GM18508 (cell line): ENCODE measurements at regions not wholly inside any gene's neighbourhood (a gene's known extent, or its start where the extent isn't known, plus 50 kb on each side); places are given as distances from the start of the nearest gene placed in this dataset.
"Not testable (repeated sequence)": the region's sequence is repeated elsewhere in the genome, so short reads cannot be mapped to it uniquely, and the experiment has no call there.

ENCODE experiments used
- ATAC-seq: cut with Tn5 transposase; IDR thresholded peaks from one replicate; pipeline ENCODE4 v1.9.1; 2021; ENCODE audit warnings: moderate number of reproducible peaks; ENCODE audit not compliant: insufficient read depth, unreplicated experiment

DNA sequence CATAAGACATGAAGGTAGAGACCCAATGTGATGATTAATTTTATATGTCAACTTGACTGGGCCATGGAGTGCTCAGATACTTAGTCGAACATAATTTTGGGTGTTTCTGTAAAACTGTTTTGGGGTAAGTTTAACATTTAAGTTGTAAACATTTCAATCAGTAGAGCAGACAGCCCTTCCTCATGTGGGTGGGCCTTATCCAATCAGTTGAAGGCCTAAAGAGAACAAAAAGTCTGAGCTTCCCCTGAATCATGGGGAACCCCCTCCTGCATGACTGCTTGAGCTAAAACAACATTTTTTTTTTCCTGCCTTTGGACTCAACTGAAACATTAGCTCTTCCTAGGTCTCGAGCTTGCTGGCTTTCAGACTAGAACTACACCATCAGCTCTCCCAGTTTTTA, 327.3 kb upstream of the SOX9 start:
- no peak for ATAC-seq

GRCh38 chr17:71798701-71799100, 322.1 kb upstream of the SOX9 start:
- no peak for ATAC-seq

DNA sequence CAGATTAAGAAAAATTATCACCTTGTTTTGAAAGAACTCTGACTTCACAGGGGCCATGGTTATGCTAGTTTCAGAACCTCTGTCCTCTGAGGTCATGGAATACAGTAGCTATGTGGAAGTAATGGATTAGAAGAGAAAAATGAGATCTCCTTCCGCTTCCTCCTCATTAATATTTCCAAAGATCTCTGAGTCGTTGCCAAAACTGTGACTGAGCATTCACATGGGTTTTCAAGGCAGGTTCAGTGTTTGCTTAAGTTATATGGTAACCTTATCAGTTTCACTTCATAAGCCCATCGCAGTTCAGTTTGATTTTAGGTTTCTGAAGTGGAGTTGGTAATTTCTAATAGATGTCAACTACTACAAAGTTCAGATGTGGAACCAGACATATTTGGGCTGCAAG, 321.2 kb upstream of the SOX9 start:
- ATAC-seq: no peak

- no peak for ATAC-seq
Measured at GRCh38 chr17:71801301-71801700, 319.5 kb upstream of the SOX9 start.

GRCh38 chr17:71802663-71803062, 318.2 kb upstream of the SOX9 start:
- no peak for ATAC-seq

DNA sequence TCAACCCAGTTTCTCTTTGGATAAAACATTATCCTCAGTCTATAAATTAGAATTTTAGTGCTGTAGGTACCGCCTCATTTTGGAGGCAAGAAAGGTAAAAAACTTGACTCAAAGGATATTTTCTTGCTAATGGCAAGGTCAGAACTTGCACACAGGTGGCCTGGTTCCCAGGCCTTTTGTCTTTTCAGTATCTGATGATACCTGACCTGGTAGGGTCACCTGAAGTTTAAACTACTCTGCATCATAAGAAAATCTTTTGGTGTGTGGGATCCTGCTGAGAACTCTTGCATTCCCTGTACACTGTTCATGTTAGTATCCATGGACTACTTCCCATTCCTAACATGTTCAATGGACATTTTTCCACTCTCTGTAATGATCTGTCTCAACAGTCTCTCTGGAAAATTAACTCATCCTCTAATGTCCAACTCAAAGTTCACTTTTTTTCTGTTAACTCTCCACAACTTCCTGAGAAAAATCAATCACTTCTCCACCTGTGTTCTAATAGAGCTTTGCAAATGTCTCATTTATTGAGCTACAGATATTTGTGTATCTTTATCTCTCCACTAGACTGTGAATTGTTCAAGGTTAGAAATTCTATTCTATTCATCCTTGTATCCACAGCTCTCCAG, 317.1 kb upstream of the SOX9 start:
- ATAC-seq: no peak

DNA sequence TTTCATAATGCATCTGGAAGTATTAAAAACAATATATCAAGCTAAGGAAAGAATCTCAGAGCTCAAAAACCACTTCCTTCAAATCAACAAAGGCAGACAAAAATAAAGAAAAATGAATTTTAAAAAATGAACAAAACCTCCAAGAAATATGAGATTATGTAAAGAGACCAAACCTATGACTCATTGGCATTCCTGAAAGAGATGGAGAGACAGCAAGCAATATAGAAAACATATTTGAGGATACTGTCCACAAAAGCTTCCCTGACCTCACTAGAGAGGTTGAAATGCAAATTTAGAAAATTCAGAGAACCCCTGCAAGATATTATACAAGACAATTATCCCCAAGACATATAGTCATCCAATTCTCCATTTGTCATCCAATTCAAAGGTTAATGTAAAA, 311.3 kb upstream of the SOX9 start:
- no peak for ATAC-seq

GRCh38 chr17:71813861-71814260, 307.0 kb upstream of the SOX9 start:
- ATAC-seq: not testable (repeated sequence)

- ATAC-seq: no peak
Measured at GRCh38 chr17:71821511-71821910, 299.3 kb upstream of the SOX9 start.

- ATAC-seq: no peak
Measured at GRCh38 chr17:71824671-71825070, 296.1 kb upstream of the SOX9 start.

GRCh38 chr17:71825687-71826086, 295.1 kb upstream of the SOX9 start:
- ATAC-seq: no peak

- ATAC-seq: no peak
Measured at GRCh38 chr17:71828182-71828596, 292.6 kb upstream of the SOX9 start.

- ATAC-seq: no peak
Measured at GRCh38 chr17:71830866-71831265, 290.0 kb upstream of the SOX9 start.

DNA sequence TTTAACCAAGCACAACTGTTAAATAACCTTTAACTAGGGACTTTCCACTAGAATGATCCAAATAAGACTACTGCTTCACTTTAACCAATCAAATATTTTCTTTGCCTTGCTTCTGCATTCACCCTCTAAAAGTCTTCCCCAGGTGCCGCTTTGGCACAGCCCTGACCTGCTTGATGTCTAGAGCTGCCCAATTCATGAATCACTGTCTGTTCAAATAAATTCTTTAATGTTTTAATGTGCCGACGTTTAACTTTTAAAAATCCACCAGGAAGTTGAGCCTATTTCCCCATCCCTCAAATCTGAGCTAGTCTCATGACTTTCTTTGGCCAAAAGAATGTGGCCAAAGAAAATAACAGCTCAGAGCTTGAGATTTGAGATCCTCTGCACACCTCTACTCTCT, 277.8 kb upstream of the SOX9 start:
- ATAC-seq: no peak

- ATAC-seq: no peak
Measured at GRCh38 chr17:71845337-71845736, 275.5 kb upstream of the SOX9 start.

DNA sequence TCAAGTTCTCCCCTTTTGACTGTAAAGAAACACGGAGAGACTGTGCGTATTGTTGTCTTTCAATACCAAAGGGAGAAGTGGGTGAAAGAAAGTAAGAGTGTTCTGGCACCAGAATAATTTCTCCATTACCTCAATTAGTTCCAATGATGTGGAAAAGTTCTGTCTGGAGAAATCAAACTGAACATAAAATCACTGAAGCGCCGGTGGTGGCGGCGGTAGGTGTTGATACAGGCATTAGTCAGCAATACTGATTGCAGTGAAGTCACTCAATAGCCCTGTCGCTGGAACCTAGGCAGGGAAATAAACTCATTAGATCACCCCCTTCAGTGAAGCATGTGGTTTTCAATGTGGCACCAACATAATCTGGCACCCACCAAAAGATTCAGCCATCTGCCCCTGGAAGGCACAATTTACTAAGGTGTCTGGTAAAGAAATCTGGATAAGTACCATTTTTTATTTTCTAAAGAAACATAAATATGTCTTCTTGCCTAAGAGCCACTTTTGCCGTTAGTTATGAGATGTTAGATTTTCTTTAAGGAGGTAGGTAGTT, 274.2 kb upstream of the SOX9 start:
- no peak for ATAC-seq

- ATAC-seq: no peak
Measured at GRCh38 chr17:71849783-71850768, 270.7 kb upstream of the SOX9 start.

DNA sequence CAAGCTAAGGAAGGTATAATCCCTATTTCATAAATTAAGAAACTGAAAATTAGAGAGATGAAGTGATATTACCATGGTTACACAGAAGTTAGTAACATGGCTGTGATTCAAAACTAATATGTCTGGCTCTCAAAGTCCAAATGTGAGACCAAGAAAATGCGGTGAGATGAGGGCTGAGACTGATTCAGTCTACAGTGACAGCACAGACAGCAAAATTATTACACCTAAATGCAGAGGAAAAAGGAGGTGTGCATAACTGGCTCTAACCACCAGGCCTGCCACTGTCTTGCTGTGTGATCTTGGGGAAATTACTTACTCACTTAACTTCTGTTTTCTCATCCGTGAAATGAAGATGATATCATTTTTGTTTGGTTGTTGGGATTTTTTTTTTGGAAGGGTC, 270.0 kb upstream of the SOX9 start:
- ATAC-seq: no peak

DNA sequence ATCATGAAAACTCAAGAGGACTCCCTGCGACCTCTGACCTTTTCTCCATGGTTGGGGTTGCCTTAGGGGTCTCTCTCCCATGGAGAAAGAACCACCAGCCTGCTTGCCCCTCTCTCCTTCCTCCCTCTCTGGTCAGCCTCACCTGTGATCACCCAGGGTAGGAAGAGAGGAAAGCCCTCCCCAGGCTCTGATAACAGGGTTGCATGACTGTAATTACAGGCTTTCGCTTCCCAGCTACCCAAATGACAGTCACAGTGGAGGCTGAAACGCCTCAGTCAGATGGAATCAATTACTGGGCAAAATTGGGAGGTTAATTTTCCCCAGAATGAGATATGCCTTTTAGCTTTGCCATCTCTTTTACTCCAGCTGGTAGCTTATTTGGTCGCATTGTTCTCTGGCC, 265.8 kb upstream of the SOX9 start:
- ATAC-seq: no peak

- ATAC-seq: no peak
Measured at GRCh38 chr17:71864755-71865154, 256.1 kb upstream of the SOX9 start.

DNA sequence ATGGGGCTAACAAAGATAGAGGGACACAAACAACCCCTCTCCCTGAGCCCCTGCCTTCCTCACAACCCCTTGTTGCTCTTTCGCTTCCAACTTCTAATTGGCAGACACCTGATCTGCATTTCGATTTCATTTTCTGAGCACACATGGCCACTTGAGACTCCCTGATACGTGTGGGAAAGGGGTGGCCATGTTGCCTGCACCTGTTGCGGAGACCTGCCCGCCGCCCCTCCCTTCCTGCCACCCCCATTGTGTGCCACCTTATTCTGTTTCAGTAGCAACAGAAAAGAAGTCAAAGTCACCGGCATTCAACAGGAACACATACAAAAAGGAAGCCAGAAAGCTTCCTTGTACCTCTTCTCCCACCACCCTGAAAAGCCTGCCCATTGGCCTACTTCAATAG, 254.7 kb upstream of the SOX9 start:
- ATAC-seq: no peak
